Stomach (tissue), 4 donors: ENCODE measurements at regions not wholly inside any gene's neighbourhood (a gene's known extent, or its start where the extent isn't known, plus 50 kb on each side); places are given as distances from the start of the nearest gene placed in this dataset.

ENCODE experiments used
- EP300 ChIP-seq: sonication (generic); formaldehyde crosslinking; IDR thresholded peaks from one replicate; pipeline ENCODE4 v1.6.1; 2017; ENCODE audit warnings: antibody characterized with exemption
- POLR2A ChIP-seq, 4 donors: fragments of 450-650 bp; IDR thresholded peaks; one replicate each; pipeline ENCODE4 v1.6.1; 2016; ENCODE audit warnings: antibody characterized with exemption in 4 of 4, control low read depth in 2 of 4, mild to moderate bottlenecking in 1 of 4, moderate library complexity in 1 of 4

DNA sequence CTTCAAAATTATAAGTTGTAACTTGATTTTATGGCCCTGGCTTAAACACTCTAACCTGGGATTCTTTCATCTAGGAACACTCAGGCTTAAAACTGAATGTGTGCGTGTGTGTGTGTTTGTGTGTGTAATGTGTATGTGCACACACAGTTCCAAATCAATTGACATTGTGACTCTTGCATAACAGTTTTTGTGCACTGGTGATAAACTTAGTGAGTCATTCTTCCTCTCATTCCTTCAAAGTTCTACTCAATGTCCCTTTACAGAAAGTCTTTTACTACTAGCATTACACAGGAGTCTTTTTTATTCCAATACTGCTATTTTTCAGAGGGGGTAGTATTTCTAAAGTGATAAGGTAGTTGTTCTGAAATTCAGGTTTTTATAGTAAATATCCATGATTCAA lies 943.6 kb downstream of the KCNT2 start:
- TF ChIP-seq POLR2A (IDR thresholded peaks at IDR 0.05): no peak
- TF ChIP-seq EP300: no peak
